Astrocyte (in vitro differentiated cells and primary cell): ENCODE measurements at regions not wholly inside any gene's neighbourhood (a gene's known extent, or its start where the extent isn't known, plus 50 kb on each side); places are given as distances from the start of the nearest gene placed in this dataset.
A peak's percentile ranks its signal among the peaks of the same experiment; 100 is the strongest.

ENCODE experiments used
- DNase-seq: peaks from one replicate; pipeline ENCODE4 v3.0.0-alpha.2; 2010; ENCODE audit warnings: low read depth
- FAIRE-seq: peaks from 2 replicates; lab custom pipeline; 2011; peaks lifted over from hg19 to GRCh38; lab: Jason Lieb, UNC
- H2AFZ ChIP-seq: 2 replicates; pipeline ENCODE4 v1.6.0; 2012; ENCODE audit warnings: low read depth, low read length, inconsistent platforms
- H3K27ac ChIP-seq: 2 replicates; pipeline ENCODE4 v1.5.1; 2011; ENCODE audit warnings: low read depth, low read length, inconsistent platforms
- H3K27me3 ChIP-seq: 2 replicates; pipeline ENCODE4 v1.6.0; 2011; ENCODE audit warnings: low read length, inconsistent platforms; ENCODE audit not compliant: insufficient read depth
- H3K36me3 ChIP-seq: 2 replicates; pipeline ENCODE4 v1.5.1; 2011; ENCODE audit warnings: low read length, inconsistent platforms; ENCODE audit not compliant: insufficient read depth
- H3K4me1 ChIP-seq: 2 replicates; pipeline ENCODE4 v1.5.1; 2011; ENCODE audit warnings: low read length, inconsistent platforms; ENCODE audit not compliant: insufficient read depth
- H3K4me2 ChIP-seq: 2 replicates; pipeline ENCODE4 v1.6.0; 2012; ENCODE audit warnings: low read length, inconsistent platforms
- H3K4me3 ChIP-seq: 2 replicates; pipeline ENCODE4 v1.5.1; 2011; ENCODE audit warnings: low read depth, mild to moderate bottlenecking, low read length, inconsistent platforms; ENCODE audit not compliant: insufficient read depth
- H3K79me2 ChIP-seq: 2 replicates; pipeline ENCODE4 v1.6.0; 2012; ENCODE audit warnings: mild to moderate bottlenecking, low read length, inconsistent platforms; ENCODE audit not compliant: insufficient read depth
- H3K9ac ChIP-seq: 2 replicates; pipeline ENCODE4 v1.6.0; 2012; ENCODE audit warnings: mild to moderate bottlenecking, low read length, inconsistent platforms
- H3K9me3 ChIP-seq: 2 replicates; pipeline ENCODE4 v1.5.1; 2012; ENCODE audit warnings: low read depth, mild to moderate bottlenecking, low read length, inconsistent platforms; ENCODE audit not compliant: insufficient read depth
- H4K20me1 ChIP-seq: 2 replicates; pipeline ENCODE4 v1.6.0; 2012; ENCODE audit warnings: low read length, inconsistent platforms; ENCODE audit not compliant: insufficient read depth
- H3K27ac Mint-ChIP-seq: one replicate; pipeline ENCODE4 v1.8.0; 2021; ENCODE audit warnings: mild to moderate bottlenecking, mixed read lengths; ENCODE audit not compliant: unreplicated experiment
- H3K27me3 Mint-ChIP-seq: one replicate; pipeline ENCODE4 v1.8.0; 2021; ENCODE audit warnings: low read depth, mixed read lengths; ENCODE audit not compliant: unreplicated experiment
- H3K36me3 Mint-ChIP-seq: one replicate; pipeline ENCODE4 v1.8.0; 2021; ENCODE audit warnings: low read depth, mixed read lengths; ENCODE audit not compliant: unreplicated experiment
- H3K4me1 Mint-ChIP-seq: one replicate; pipeline ENCODE4 v1.8.0; 2021; ENCODE audit warnings: low read depth, mixed read lengths; ENCODE audit not compliant: unreplicated experiment
- H3K4me3 Mint-ChIP-seq: one replicate; pipeline ENCODE4 v1.8.0; 2021; ENCODE audit warnings: mild to moderate bottlenecking, moderate library complexity, mixed read lengths; ENCODE audit not compliant: unreplicated experiment
- H3K9me3 Mint-ChIP-seq: one replicate; pipeline ENCODE4 v1.8.0; 2021; ENCODE audit warnings: mild to moderate bottlenecking, mixed read lengths; ENCODE audit not compliant: unreplicated experiment
- CTCF ChIP-seq: IDR thresholded peaks from 2 replicates; pipeline ENCODE4 v1.5.1; 2011; ENCODE audit warnings: low read depth, mild to moderate bottlenecking, inconsistent platforms, low read length, moderate library complexity; ENCODE audit not compliant: insufficient read depth
- EZH2 ChIP-seq: IDR thresholded peaks from 2 replicates; pipeline ENCODE4 v1.6.1; 2012; ENCODE audit warnings: mild to moderate bottlenecking, low read length, inconsistent platforms; ENCODE audit not compliant: insufficient read depth

GRCh38 chr1:81664341-81664740 lies 136.4 kb upstream of the ADGRL2 start:
- no peak overlapping the region for H3K4me3 Mint-ChIP-seq
- H3K27ac ChIP-seq, result no peak overlapping the region
- no peaks in the 10 kb centered on the region for H3K79me2 ChIP-seq
- no peaks in the 10 kb centered on the region for H3K27me3 ChIP-seq
- TF ChIP-seq EZH2, result no peak
- no peak for TF ChIP-seq CTCF
- H4K20me1 ChIP-seq, result no peaks in the 10 kb centered on the region
- no peaks in the 10 kb centered on the region for H3K4me1 ChIP-seq
- H3K36me3 Mint-ChIP-seq, result no peaks in the 10 kb centered on the region
- no peaks in the 10 kb centered on the region for H3K36me3 ChIP-seq
- no peaks in the 10 kb centered on the region for H3K9me3 Mint-ChIP-seq
- H2AFZ ChIP-seq, result no peak overlapping the region
- FAIRE-seq, result peak; percentile 76
- H3K9me3 ChIP-seq, result no peaks in the 10 kb centered on the region
- H3K4me3 ChIP-seq, result no peak overlapping the region
- no peaks in the 10 kb centered on the region for H3K27me3 Mint-ChIP-seq
- H3K27ac Mint-ChIP-seq, result no peak overlapping the region
- no peak overlapping the region for H3K9ac ChIP-seq
- H3K4me1 Mint-ChIP-seq, result peaks cover 11% of the 10 kb centered on the region
- peak; percentile 49 for DNase-seq
- no peak overlapping the region for H3K4me2 ChIP-seq

- Mint-ChIP-seq H3K36me3 (no peaks in the 10 kb centered on the region), H3K9me3 (no peaks in the 10 kb centered on the region), H3K4me3 (no peak overlapping the region), H3K27me3 (no peaks in the 10 kb centered on the region), H3K4me1 (peaks cover 11% of the 10 kb centered on the region), H3K27ac (no peak overlapping the region)
- no peak for FAIRE-seq
- no peak overlapping the region for H3K4me3 ChIP-seq
- no peaks in the 10 kb centered on the region for H3K36me3 ChIP-seq
- H3K9ac ChIP-seq, result no peak overlapping the region
- no peaks in the 10 kb centered on the region for H3K79me2 ChIP-seq
- no peaks in the 10 kb centered on the region for H3K27me3 ChIP-seq
- no peak for DNase-seq
- no peak for TF ChIP-seq EZH2
- no peak for TF ChIP-seq CTCF
- H3K4me2 ChIP-seq, result no peak overlapping the region
- no peaks in the 10 kb centered on the region for H4K20me1 ChIP-seq
- H2AFZ ChIP-seq, result no peak overlapping the region
- no peak overlapping the region for H3K27ac ChIP-seq
- H3K4me1 ChIP-seq, result no peaks in the 10 kb centered on the region
- H3K9me3 ChIP-seq, result no peaks in the 10 kb centered on the region
Measured at GRCh38 chr1:81662913-81663526, 137.7 kb upstream of the ADGRL2 start.

- TF ChIP-seq EZH2, result no peak
- TF ChIP-seq CTCF, result no peak
- no peaks in the 10 kb centered on the region for H3K36me3 Mint-ChIP-seq
- Histone ChIP-seq H3K9ac (no peak overlapping the region), H3K4me1 (no peaks in the 10 kb centered on the region), H3K27ac (no peak overlapping the region), H3K4me3 (no peak overlapping the region), H3K4me2 (no peak overlapping the region), H2AFZ (no peak overlapping the region), H3K27me3 (no peaks in the 10 kb centered on the region), H3K79me2 (no peaks in the 10 kb centered on the region), H3K36me3 (no peaks in the 10 kb centered on the region), H3K9me3 (no peaks in the 10 kb centered on the region), H4K20me1 (no peaks in the 10 kb centered on the region)
- no peak overlapping the region for H3K27ac Mint-ChIP-seq
- H3K9me3 Mint-ChIP-seq, result no peaks in the 10 kb centered on the region
- H3K27me3 Mint-ChIP-seq, result no peaks in the 10 kb centered on the region
- peaks cover 7% of the 10 kb centered on the region for H3K4me1 Mint-ChIP-seq
- FAIRE-seq (no peak), DNase-seq (no peak)
- no peak overlapping the region for H3K4me3 Mint-ChIP-seq
Measured at GRCh38 chr1:81660286-81660685, 140.4 kb upstream of the ADGRL2 start.
